ENCODE measurements at regions not wholly inside any gene's neighbourhood (a gene's known extent, or its start where the extent isn't known, plus 50 kb on each side); places are given as distances from the start of the nearest gene placed in this dataset.

DNA sequence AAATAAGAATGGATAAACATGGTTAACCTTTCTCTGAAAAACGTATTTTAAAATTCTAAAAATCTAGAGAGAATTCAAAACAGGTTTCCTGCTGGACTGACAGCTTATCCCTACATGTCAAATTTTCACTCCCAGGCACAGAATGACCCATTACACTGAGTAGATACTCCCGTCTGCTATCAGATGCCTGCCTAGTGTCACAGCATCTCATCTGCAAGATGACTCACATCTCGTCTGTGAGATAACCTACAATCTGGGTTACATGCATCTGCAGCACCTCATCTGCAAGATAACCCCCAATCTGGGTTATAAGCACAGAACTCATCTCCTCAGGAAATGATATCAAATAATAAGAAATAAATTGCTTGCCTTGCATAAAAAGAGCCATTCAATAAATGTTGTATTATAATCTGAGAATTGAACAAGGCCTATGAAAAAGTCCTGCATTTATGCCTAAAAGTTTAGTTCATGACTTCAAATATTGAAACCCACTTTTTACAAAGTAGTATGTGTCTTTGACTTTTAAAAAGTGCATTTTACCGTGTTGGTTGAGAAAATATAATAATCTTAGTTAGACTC lies 188.3 kb upstream of the THBS1 start:
- 79 to 81% methylated on average over 4 of the region's 4 CpGs for WGBS, 2 donors
- no peaks in the 10 kb centered on the region for H3K9me3 ChIP-seq
- no peak for DNase-seq
- no peak overlapping the region for H3K4me3 ChIP-seq
- H3K27ac ChIP-seq = no peak overlapping the region
- no peaks in the 10 kb centered on the region for H3K27me3 ChIP-seq
- TF ChIP-seq, protein P1, sequence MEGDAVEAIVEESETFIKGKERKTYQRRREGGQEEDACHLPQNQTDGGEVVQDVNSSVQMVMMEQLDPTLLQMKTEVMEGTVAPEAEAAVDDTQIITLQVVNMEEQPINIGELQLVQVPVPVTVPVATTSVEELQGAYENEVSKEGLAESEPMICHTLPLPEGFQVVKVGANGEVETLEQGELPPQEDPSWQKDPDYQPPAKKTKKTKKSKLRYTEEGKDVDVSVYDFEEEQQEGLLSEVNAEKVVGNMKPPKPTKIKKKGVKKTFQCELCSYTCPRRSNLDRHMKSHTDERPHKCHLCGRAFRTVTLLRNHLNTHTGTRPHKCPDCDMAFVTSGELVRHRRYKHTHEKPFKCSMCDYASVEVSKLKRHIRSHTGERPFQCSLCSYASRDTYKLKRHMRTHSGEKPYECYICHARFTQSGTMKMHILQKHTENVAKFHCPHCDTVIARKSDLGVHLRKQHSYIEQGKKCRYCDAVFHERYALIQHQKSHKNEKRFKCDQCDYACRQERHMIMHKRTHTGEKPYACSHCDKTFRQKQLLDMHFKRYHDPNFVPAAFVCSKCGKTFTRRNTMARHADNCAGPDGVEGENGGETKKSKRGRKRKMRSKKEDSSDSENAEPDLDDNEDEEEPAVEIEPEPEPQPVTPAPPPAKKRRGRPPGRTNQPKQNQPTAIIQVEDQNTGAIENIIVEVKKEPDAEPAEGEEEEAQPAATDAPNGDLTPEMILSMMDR (IDR thresholded peaks at IDR 0.05) = no peak
- TF ChIP-seq POLR2AphosphoS5 (IDR thresholded peaks at IDR 0.05) (no peak), POLR2A (IDR thresholded peaks at IDR 0.05) (no peak), EP300 (IDR thresholded peaks at IDR 0.05) (no peak)
- H3K4me1 ChIP-seq = peaks cover 0 to 4% (median 0%) of the 10 kb centered on the region in 4 donors
- H3K36me3 ChIP-seq = no peaks in the 10 kb centered on the region
- ATAC-seq (ENCODE audit: low FRiP score in 2 of 2) = no peak

- no peak for ATAC-seq (ENCODE audit: low FRiP score in 2 of 2)
- TF ChIP-seq, protein P1 (IDR thresholded peaks at IDR 0.05) = no peak
- TF ChIP-seq EP300 (IDR thresholded peaks at IDR 0.05) (no peak), POLR2AphosphoS5 (IDR thresholded peaks at IDR 0.05) (no peak), POLR2A (IDR thresholded peaks at IDR 0.05) (no peak)
- H3K27me3 ChIP-seq = no peaks in the 10 kb centered on the region
Measured at GRCh38 chr15:39393575-39394335, 187.1 kb upstream of the THBS1 start.

DNA sequence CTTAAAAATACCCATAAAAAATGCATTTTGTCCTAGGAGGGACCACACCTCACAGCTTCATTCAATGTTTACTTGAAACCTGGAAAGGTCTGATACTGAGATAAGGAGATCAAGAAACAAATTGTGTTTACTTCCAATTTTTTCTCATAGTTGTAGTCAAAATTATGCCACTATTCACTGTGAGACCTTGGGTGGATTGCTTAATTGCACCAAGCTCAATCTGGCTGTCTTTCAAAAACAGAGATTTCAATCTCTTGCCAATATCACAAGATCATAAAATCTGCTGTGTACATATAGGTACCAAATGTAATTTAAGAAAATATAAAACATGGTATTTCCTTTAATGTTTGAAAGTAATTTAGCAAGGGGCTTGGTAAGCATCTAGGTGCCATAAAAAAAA lies 186.4 kb upstream of the THBS1 start:
- no peak for DNase-seq
- H3K9me3 ChIP-seq = no peaks in the 10 kb centered on the region
- TF ChIP-seq EP300 (IDR thresholded peaks at IDR 0.05) (no peak), POLR2AphosphoS5 (IDR thresholded peaks at IDR 0.05) (no peak), POLR2A (IDR thresholded peaks at IDR 0.05) (no peak)
- TF ChIP-seq, protein P1 (IDR thresholded peaks at IDR 0.05) = no peak
- H3K27me3 ChIP-seq = no peaks in the 10 kb centered on the region
- ATAC-seq (ENCODE audit: low FRiP score in 2 of 2) = no peak
- no peak overlapping the region for H3K27ac ChIP-seq
- H3K4me3 ChIP-seq = no peak overlapping the region
- H3K4me1 ChIP-seq = no peaks in the 10 kb centered on the region
- no peaks in the 10 kb centered on the region for H3K36me3 ChIP-seq

More at GRCh38 chr15:39393575-39394335, 187.1 kb upstream of the THBS1 start:
- no peaks in the 10 kb centered on the region for H3K36me3 ChIP-seq
- peaks cover 0 to 1% (median 0%) of the 10 kb centered on the region in 4 donors for H3K4me1 ChIP-seq
- no peak for DNase-seq
- H3K9me3 ChIP-seq = no peaks in the 10 kb centered on the region
- H3K27ac ChIP-seq = no peak overlapping the region
- no peak overlapping the region for H3K4me3 ChIP-seq
- WGBS, 2 donors = 65 to 69% methylated on average over 4 of the region's 4 CpGs

DNA sequence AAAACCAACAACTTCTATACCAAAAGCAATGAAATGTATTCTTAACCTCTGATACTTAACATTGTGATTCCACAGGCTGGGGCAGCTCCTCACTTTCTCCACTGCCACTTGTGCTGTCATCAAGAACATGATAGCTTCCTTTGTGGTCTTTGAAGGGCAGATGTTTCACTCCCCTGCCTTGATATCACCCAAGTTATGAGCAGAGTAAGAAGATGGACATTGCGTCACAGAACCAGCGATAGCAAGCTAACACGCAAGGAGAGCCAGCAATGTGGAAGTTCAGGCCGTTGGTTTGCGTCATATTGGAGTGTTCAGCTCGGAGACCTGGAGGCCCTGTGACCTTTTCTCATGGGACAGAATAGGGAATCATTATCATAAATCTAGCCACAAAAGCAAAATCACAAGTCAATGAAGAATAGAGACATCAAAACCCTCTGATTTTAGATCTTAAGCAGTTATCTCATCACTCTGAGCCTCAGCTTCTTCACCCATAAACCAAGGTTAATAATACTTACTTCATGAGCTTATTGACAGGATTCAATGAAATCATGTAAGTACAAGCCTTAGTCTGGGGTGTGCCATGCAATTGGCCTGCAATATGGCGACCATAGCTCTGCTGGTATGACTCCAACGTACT lies 183.8 kb upstream of the THBS1 start:
- 62 to 84% methylated on average over 8 of the region's 8 CpGs for WGBS, 2 donors
- DNase-seq (peak in 1 of 2 donors; percentile 72), ATAC-seq (ENCODE audit: low FRiP score in 2 of 2) (peak in 1 of 2 donors; percentile 65)
- Histone ChIP-seq H3K27ac (no peak overlapping the region), H3K9me3 (no peaks in the 10 kb centered on the region), H3K4me3 (no peak overlapping the region), H3K27me3 (no peaks in the 10 kb centered on the region), H3K36me3 (no peaks in the 10 kb centered on the region), H3K4me1 (no peaks in the 10 kb centered on the region)
- TF ChIP-seq EP300 (IDR thresholded peaks at IDR 0.05) = peak; percentile 78 to 84 (median 80)
- TF ChIP-seq POLR2A (IDR thresholded peaks at IDR 0.05) = peak in 1 of 4 donors; percentile 8
- TF ChIP-seq, protein P1 (IDR thresholded peaks at IDR 0.05) = no peak
- TF ChIP-seq POLR2AphosphoS5 (IDR thresholded peaks at IDR 0.05) = peak; percentile 53 to 81
